ENCODE measurements at regions not wholly inside any gene's neighbourhood (a gene's known extent, or its start where the extent isn't known, plus 50 kb on each side); places are given as distances from the start of the nearest gene placed in this dataset.

- no peak overlapping the region for H3K4me3 Mint-ChIP-seq
- peaks cover 9% of the 10 kb centered on the region for H3K27me3 Mint-ChIP-seq
- H3K36me3 Mint-ChIP-seq (ENCODE audit: low read depth) = no peaks in the 10 kb centered on the region
- no peak overlapping the region for H3K27ac Mint-ChIP-seq
- no peaks in the 10 kb centered on the region for H3K9me3 Mint-ChIP-seq
- H3K4me1 Mint-ChIP-seq (ENCODE audit: low read depth) = no peaks in the 10 kb centered on the region
Measured at GRCh38 chr10:131559450-131559911, 248.0 kb upstream of the TCERG1L start.

GRCh38 chr10:131560166-131560565, 248.6 kb upstream of the TCERG1L start:
- Mint-ChIP-seq H3K27me3 (peaks cover 9% of the 10 kb centered on the region), H3K9me3 (peaks cover 4% of the 10 kb centered on the region), H3K4me3 (no peak overlapping the region)

GRCh38 chr10:131560706-131561355, 249.3 kb upstream of the TCERG1L start:
- Mint-ChIP-seq H3K4me1 (ENCODE audit: low read depth) (no peaks in the 10 kb centered on the region), H3K27ac (no peak overlapping the region), H3K9me3 (peaks cover 4% of the 10 kb centered on the region), H3K36me3 (ENCODE audit: low read depth) (no peaks in the 10 kb centered on the region), H3K27me3 (peaks cover 9% of the 10 kb centered on the region), H3K4me3 (no peak overlapping the region)

More at GRCh38 chr10:131560166-131560565, 248.6 kb upstream of the TCERG1L start:
- H3K4me1 Mint-ChIP-seq (ENCODE audit: low read depth) = no peaks in the 10 kb centered on the region
- no peak overlapping the region for H3K27ac Mint-ChIP-seq
- no peaks in the 10 kb centered on the region for H3K36me3 Mint-ChIP-seq (ENCODE audit: low read depth)

- Mint-ChIP-seq H3K4me1 (ENCODE audit: low read depth) (no peaks in the 10 kb centered on the region), H3K9me3 (peaks cover 11% of the 10 kb centered on the region), H3K27ac (no peak overlapping the region), H3K36me3 (ENCODE audit: low read depth) (no peaks in the 10 kb centered on the region), H3K4me3 (no peak overlapping the region), H3K27me3 (peaks cover 9% of the 10 kb centered on the region)
Measured at GRCh38 chr10:131561897-131562296, 250.4 kb upstream of the TCERG1L start.

- peaks cover 13% of the 10 kb centered on the region for H3K27me3 Mint-ChIP-seq
- H3K36me3 Mint-ChIP-seq (ENCODE audit: low read depth) = no peaks in the 10 kb centered on the region
- no peak overlapping the region for H3K27ac Mint-ChIP-seq
- H3K9me3 Mint-ChIP-seq = peaks cover 11% of the 10 kb centered on the region
- no peaks in the 10 kb centered on the region for H3K4me1 Mint-ChIP-seq (ENCODE audit: low read depth)
- H3K4me3 Mint-ChIP-seq = no peak overlapping the region
Measured at GRCh38 chr10:131563411-131563810, 251.9 kb upstream of the TCERG1L start.

GRCh38 chr10:131567279-131568162, 256.0 kb upstream of the TCERG1L start:
- Mint-ChIP-seq H3K27me3 (peaks cover 4% of the 10 kb centered on the region), H3K27ac (no peak overlapping the region), H3K36me3 (ENCODE audit: low read depth) (no peaks in the 10 kb centered on the region), H3K4me3 (no peak overlapping the region), H3K4me1 (ENCODE audit: low read depth) (no peaks in the 10 kb centered on the region), H3K9me3 (peaks cover 11% of the 10 kb centered on the region)

- no peak overlapping the region for H3K27ac Mint-ChIP-seq
- no peak overlapping the region for H3K4me3 Mint-ChIP-seq
- H3K9me3 Mint-ChIP-seq = peaks cover 11% of the 10 kb centered on the region
Measured at GRCh38 chr10:131568866-131569265, 257.3 kb upstream of the TCERG1L start.

GRCh38 chr10:131569851-131570715, 258.6 kb upstream of the TCERG1L start:
- Mint-ChIP-seq H3K27me3 (peaks cover 4% of the 10 kb centered on the region), H3K4me3 (no peak overlapping the region), H3K36me3 (ENCODE audit: low read depth) (no peaks in the 10 kb centered on the region), H3K27ac (no peak overlapping the region), H3K4me1 (ENCODE audit: low read depth) (no peaks in the 10 kb centered on the region), H3K9me3 (peaks cover 7% of the 10 kb centered on the region)

More at GRCh38 chr10:131568866-131569265, 257.3 kb upstream of the TCERG1L start:
- Mint-ChIP-seq H3K27me3 (peaks cover 4% of the 10 kb centered on the region), H3K4me1 (ENCODE audit: low read depth) (no peaks in the 10 kb centered on the region), H3K36me3 (ENCODE audit: low read depth) (no peaks in the 10 kb centered on the region)

GRCh38 chr10:131570716-131571307, 259.3 kb upstream of the TCERG1L start:
- Mint-ChIP-seq H3K36me3 (ENCODE audit: low read depth) (no peaks in the 10 kb centered on the region), H3K27me3 (peaks cover 4% of the 10 kb centered on the region), H3K4me3 (no peak overlapping the region), H3K27ac (no peak overlapping the region), H3K9me3 (peaks cover 7% of the 10 kb centered on the region), H3K4me1 (ENCODE audit: low read depth) (no peaks in the 10 kb centered on the region)

GRCh38 chr10:131571346-131571745, 259.8 kb upstream of the TCERG1L start:
- H3K4me1 Mint-ChIP-seq (ENCODE audit: low read depth) = no peaks in the 10 kb centered on the region
- no peaks in the 10 kb centered on the region for H3K36me3 Mint-ChIP-seq (ENCODE audit: low read depth)
- peaks cover 4% of the 10 kb centered on the region for H3K9me3 Mint-ChIP-seq
- no peak overlapping the region for H3K27ac Mint-ChIP-seq
- peaks cover 4% of the 10 kb centered on the region for H3K27me3 Mint-ChIP-seq
- H3K4me3 Mint-ChIP-seq = no peak overlapping the region

- peaks cover under 1% of the 10 kb centered on the region for H3K9me3 Mint-ChIP-seq
- peaks cover 4% of the 10 kb centered on the region for H3K27me3 Mint-ChIP-seq
- H3K4me3 Mint-ChIP-seq = no peak overlapping the region
- no peak overlapping the region for H3K27ac Mint-ChIP-seq
- H3K4me1 Mint-ChIP-seq (ENCODE audit: low read depth) = no peaks in the 10 kb centered on the region
- H3K36me3 Mint-ChIP-seq (ENCODE audit: low read depth) = no peaks in the 10 kb centered on the region
Measured at GRCh38 chr10:131571865-131572264, 260.3 kb upstream of the TCERG1L start.

- Mint-ChIP-seq H3K4me1 (ENCODE audit: low read depth) (no peaks in the 10 kb centered on the region), H3K36me3 (ENCODE audit: low read depth) (no peaks in the 10 kb centered on the region), H3K4me3 (no peak overlapping the region), H3K9me3 (no peaks in the 10 kb centered on the region), H3K27me3 (no peaks in the 10 kb centered on the region), H3K27ac (no peak overlapping the region)
Measured at GRCh38 chr10:131573256-131573655, 261.7 kb upstream of the TCERG1L start.

GRCh38 chr10:131573707-131574106, 262.2 kb upstream of the TCERG1L start:
- Mint-ChIP-seq H3K27ac (no peak overlapping the region), H3K4me1 (ENCODE audit: low read depth) (no peaks in the 10 kb centered on the region), H3K27me3 (no peaks in the 10 kb centered on the region), H3K36me3 (ENCODE audit: low read depth) (no peaks in the 10 kb centered on the region), H3K9me3 (no peaks in the 10 kb centered on the region), H3K4me3 (no peak overlapping the region)

- no peaks in the 10 kb centered on the region for H3K4me1 Mint-ChIP-seq (ENCODE audit: low read depth)
- H3K9me3 Mint-ChIP-seq = no peaks in the 10 kb centered on the region
- no peak overlapping the region for H3K27ac Mint-ChIP-seq
Measured at GRCh38 chr10:131574363-131574706, 262.8 kb upstream of the TCERG1L start.

More at GRCh38 chr10:131574363-131574706, 262.8 kb upstream of the TCERG1L start:
- Mint-ChIP-seq H3K4me3 (no peak overlapping the region), H3K27me3 (no peaks in the 10 kb centered on the region), H3K36me3 (ENCODE audit: low read depth) (no peaks in the 10 kb centered on the region)
